Omental fat pad (tissue), 3 donors: ENCODE measurements at regions not wholly inside any gene's neighbourhood (a gene's known extent, or its start where the extent isn't known, plus 50 kb on each side); places are given as distances from the start of the nearest gene placed in this dataset.

Source experiments
- ATAC-seq: fragments of 150-250 bp; one replicate; pipeline ENCODE4 v1.9.1; 2016; ENCODE audit warnings: mild to moderate bottlenecking, moderate library complexity; ENCODE audit not compliant: low FRiP score
- DNase-seq: peaks from one replicate; pipeline ENCODE4 v3.0.0-alpha.2; 2019; ENCODE audit warnings: low spot score
- TF ChIP-seq, protein P1 (sequence below), 3 donors: fragments of 450-650 bp; IDR thresholded peaks; one replicate each; pipeline ENCODE4 v1.5.1; 2016 to 2017; ENCODE audit warnings: antibody characterized with exemption in 3 of 3, mild to moderate bottlenecking in 3 of 3, moderate library complexity in 2 of 3

DNA sequence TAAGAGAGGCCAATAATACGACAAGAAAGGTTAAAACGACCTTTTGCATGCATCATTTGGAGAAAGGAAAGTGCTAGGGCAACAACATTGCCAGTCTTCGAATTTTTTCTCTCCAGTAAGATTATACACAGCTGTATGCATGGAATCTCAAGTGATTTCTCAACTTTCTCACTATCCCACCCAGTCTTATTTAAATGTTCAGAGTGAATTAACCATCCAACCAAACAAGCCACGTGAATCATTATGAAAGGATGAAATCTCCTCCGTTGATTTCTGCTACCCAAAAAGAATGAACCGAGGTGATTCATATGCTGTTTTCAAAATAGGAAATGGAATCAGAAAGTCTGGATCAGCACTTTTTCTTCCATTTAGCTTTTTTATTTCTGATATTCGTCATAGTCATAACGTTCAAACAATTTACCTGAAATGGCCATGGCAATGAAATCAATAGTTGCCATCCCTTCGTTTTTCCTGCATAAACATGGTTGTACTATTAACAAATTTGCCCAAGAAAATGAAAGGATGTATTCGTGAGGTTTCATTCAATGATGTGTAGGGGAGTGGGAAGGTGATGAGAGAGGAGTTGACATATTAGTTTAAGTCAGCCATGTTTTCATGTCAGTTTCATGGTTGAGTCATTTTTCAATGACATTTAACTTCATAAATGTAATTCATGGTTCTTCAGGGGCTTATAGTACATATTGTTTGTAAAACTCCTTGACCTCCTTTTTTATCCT, 170.9 kb upstream of the WWC1 start:
- no peak for ATAC-seq
- TF ChIP-seq, protein P1, sequence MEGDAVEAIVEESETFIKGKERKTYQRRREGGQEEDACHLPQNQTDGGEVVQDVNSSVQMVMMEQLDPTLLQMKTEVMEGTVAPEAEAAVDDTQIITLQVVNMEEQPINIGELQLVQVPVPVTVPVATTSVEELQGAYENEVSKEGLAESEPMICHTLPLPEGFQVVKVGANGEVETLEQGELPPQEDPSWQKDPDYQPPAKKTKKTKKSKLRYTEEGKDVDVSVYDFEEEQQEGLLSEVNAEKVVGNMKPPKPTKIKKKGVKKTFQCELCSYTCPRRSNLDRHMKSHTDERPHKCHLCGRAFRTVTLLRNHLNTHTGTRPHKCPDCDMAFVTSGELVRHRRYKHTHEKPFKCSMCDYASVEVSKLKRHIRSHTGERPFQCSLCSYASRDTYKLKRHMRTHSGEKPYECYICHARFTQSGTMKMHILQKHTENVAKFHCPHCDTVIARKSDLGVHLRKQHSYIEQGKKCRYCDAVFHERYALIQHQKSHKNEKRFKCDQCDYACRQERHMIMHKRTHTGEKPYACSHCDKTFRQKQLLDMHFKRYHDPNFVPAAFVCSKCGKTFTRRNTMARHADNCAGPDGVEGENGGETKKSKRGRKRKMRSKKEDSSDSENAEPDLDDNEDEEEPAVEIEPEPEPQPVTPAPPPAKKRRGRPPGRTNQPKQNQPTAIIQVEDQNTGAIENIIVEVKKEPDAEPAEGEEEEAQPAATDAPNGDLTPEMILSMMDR (IDR thresholded peaks at IDR 0.05) = no peak
- DNase-seq = no peak

GRCh38 chr5:168121138-168121494, 170.3 kb upstream of the WWC1 start:
- ATAC-seq (no peak), DNase-seq (no peak)
- TF ChIP-seq, protein P1 (IDR thresholded peaks at IDR 0.05) = no peak

GRCh38 chr5:168123631-168124528, 167.6 kb upstream of the WWC1 start:
- TF ChIP-seq, protein P1 (IDR thresholded peaks at IDR 0.05) = no peak
- DNase-seq (no peak), ATAC-seq (no peak)

GRCh38 chr5:168125445-168126199, 165.8 kb upstream of the WWC1 start:
- TF ChIP-seq, protein P1 (IDR thresholded peaks at IDR 0.05) = no peak
- no peak for ATAC-seq

DNA sequence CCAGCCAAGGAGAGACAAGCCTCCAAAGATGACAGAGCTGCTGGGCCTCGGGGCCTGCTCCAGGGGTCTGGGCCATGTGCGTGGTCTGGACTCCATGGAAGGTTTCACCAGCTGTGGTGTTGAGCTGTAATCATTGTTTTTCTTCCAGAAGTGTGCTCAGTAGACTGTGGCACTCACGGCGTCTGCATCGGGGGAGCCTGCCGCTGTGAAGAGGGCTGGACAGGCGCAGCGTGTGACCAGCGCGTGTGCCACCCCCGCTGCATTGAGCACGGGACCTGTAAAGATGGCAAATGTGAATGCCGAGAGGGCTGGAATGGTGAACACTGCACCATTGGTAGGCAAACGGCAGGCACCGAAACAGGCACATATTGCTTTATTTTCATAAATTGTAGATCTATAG, 164.8 kb upstream of the WWC1 start:
- ATAC-seq = no peak

More at GRCh38 chr5:168125445-168126199, 165.8 kb upstream of the WWC1 start:
- DNase-seq = no peak

DNA sequence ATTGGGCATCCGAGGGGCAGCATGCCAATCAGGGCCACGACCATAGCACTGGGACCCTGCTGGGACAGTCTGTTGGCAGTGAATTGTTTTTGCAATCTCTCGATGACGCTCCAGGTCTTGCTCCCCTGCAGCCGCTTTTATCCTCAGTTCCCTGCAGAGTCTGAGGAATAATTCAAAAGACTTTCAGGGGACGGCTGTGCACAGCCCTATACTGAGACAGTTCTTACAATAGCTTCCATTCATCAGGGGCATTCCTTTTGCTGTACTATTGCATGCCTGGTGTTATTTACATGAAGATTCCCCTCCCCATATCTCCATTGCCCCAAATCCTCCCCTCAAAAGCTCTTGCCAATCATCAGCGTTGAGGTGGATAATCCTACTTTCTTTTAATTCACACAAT, 163.3 kb upstream of the WWC1 start:
- DNase-seq (no peak), ATAC-seq (no peak)
- TF ChIP-seq, protein P1 (IDR thresholded peaks at IDR 0.05) = no peak

More for the DNA sequence above, 164.8 kb upstream of the WWC1 start:
- TF ChIP-seq, protein P1 (IDR thresholded peaks at IDR 0.05) = no peak
- no peak for DNase-seq
